ENCODE measurements at regions not wholly inside any gene's neighbourhood (a gene's known extent, or its start where the extent isn't known, plus 50 kb on each side); places are given as distances from the start of the nearest gene placed in this dataset.

DNA sequence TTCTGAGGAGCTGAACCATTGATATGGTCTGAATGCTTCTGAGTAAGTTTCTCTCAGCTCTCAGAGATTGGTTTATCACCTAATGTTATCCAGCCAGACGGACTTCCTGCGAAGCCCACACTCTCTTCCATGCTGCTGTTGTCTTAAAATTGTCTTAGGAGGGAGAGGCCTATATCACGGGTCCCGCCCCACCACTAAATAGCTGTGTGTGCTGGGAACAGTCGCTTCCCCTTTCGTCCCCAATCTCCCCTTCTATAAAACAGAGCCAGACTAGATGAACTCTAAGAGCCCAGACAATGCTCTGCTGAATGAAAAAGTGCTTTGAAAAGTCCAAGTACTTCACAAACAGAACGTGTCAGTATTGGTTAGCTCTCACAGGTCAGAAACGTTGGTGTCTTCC, 81.4 kb upstream of the AKIP1 start:
- no peak for DNase-seq (ENCODE audit: low read depth)
- TF ChIP-seq, protein P1, sequence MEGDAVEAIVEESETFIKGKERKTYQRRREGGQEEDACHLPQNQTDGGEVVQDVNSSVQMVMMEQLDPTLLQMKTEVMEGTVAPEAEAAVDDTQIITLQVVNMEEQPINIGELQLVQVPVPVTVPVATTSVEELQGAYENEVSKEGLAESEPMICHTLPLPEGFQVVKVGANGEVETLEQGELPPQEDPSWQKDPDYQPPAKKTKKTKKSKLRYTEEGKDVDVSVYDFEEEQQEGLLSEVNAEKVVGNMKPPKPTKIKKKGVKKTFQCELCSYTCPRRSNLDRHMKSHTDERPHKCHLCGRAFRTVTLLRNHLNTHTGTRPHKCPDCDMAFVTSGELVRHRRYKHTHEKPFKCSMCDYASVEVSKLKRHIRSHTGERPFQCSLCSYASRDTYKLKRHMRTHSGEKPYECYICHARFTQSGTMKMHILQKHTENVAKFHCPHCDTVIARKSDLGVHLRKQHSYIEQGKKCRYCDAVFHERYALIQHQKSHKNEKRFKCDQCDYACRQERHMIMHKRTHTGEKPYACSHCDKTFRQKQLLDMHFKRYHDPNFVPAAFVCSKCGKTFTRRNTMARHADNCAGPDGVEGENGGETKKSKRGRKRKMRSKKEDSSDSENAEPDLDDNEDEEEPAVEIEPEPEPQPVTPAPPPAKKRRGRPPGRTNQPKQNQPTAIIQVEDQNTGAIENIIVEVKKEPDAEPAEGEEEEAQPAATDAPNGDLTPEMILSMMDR (conservative IDR thresholded peaks at IDR 0.05; ENCODE audit: low read length) = no peak
- no peak overlapping the region for H3K4me3 ChIP-seq (ENCODE audit: low read length)

DNA sequence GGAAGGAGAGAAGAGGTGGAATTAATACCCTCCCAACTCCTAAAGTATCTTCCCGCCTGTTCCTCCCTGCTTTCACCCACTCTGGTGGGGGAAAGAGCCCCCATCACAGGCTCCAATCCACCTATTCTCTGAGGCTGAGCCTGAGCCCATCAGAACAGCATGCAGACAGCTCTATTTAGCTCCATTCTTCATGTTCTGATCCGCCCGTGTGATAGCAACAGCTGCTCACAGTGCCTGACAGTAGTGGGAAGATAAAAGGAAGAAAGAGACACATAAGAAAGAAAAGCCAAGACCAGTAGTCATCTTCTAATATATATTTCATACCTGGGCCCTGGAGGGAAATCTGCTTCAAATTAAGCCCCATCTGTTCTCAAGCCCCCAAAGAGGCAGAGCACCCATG, 80.3 kb upstream of the AKIP1 start:
- TF ChIP-seq, protein P1 (conservative IDR thresholded peaks at IDR 0.05; ENCODE audit: low read length) = no peak
- H3K4me3 ChIP-seq (ENCODE audit: low read length) = no peak overlapping the region
- DNase-seq (ENCODE audit: low read depth) = no peak

DNA sequence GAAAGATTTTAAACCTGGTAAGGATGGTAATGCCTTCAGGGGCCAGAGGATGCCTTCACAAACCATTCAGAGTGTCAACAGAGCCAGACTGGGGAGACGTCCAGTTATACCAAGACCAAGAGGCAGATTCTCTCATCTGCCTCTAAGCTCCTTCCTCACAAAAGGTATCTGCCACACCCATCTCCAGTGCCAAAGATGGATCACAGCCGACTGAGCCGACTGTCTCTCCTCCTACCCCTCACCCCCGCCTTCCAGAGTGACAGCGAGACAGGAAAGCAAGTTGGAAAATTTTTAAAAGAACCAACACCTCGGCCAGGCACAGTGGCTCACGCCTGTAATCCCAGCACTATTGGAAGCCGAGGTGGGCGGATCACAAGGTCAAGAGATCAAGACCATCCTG, 79.1 kb upstream of the AKIP1 start:
- no peak for DNase-seq (ENCODE audit: low read depth)
- TF ChIP-seq, protein P1 (conservative IDR thresholded peaks at IDR 0.05; ENCODE audit: low read length) = no peak

DNA sequence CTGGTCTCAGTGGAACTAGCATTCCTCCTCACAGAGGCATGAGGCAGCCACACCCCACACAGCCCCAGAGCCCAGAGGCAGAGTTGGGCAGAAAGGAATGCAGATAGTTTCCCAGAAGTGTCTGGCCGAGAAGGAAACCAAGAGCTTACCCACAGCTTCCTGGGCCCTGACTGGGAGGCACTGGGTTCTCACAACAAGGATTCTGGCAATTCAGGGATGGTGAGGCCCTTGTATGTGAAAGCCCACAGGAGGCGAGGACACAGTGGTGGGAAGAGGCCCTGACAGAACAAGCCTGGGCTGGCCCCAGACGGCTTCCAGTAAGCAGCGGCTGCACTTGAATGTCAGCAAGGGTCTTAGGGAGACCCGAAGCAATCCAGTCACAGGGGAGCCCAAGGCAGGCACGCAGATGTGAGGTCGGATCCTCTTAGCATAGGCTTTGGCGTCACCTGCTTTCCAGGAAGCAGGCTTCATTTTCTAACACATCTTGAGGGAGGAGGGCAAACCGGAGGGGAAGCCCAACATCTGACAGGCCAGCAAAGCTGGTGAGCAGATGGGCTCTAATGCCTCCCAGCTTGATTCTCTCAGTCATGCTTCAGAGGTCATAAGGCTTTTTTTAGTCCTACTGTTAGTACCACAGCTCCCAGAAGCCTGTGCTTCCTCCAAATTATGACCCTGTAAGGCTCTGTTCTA, 78.3 kb upstream of the AKIP1 start:
- peak overlapping the region; percentile 33 for H3K4me3 ChIP-seq (ENCODE audit: low read length)
- DNase-seq (ENCODE audit: low read depth) = peak; percentile 93
- TF ChIP-seq, protein P1 (conservative IDR thresholded peaks at IDR 0.05; ENCODE audit: low read length) = no peak

More for the DNA sequence above, 79.1 kb upstream of the AKIP1 start:
- no peak overlapping the region for H3K4me3 ChIP-seq (ENCODE audit: low read length)

GRCh38 chr11:8833568-8834315, 77.2 kb upstream of the AKIP1 start:
- H3K4me3 ChIP-seq (ENCODE audit: low read length) = no peak overlapping the region
- DNase-seq (ENCODE audit: low read depth) = peak; percentile 73
- TF ChIP-seq, protein P1 (conservative IDR thresholded peaks at IDR 0.05; ENCODE audit: low read length) = no peak; the same call in 1 of the 2 replicates

GRCh38 chr11:8834379-8834778, 76.6 kb upstream of the AKIP1 start:
- TF ChIP-seq, protein P1 (conservative IDR thresholded peaks at IDR 0.05; ENCODE audit: low read length) = no peak
- no peak overlapping the region for H3K4me3 ChIP-seq (ENCODE audit: low read length)
- DNase-seq (ENCODE audit: low read depth) = peak; percentile 29

DNA sequence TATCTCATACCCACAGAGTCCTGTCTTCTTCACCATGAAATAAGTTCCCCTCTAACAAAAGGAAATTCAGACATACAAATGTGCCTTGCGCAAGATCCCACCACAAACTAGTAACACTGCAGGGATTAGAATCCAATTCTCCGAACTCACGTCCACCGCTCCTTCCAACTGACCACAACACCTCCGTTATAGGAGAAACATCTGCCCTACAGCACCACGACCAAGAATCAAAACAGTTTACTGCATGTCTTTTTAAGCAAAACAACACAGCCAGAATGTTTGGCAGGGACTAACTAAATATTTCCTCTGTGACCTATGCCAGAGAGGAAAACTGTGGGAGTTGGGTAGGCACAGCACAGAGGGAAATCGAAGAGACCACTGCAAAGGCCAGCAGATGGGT, 72.7 kb upstream of the AKIP1 start:
- H3K4me3 ChIP-seq (ENCODE audit: low read length) = no peak overlapping the region
- TF ChIP-seq, protein P1 (conservative IDR thresholded peaks at IDR 0.05; ENCODE audit: low read length) = no peak
- DNase-seq (ENCODE audit: low read depth) = peak; percentile 100
